HG03520 (cell line): ENCODE measurements at regions not wholly inside any gene's neighbourhood (a gene's known extent, or its start where the extent isn't known, plus 50 kb on each side); places are given as distances from the start of the nearest gene placed in this dataset.
"Not testable (repeated sequence)": the region's sequence is repeated elsewhere in the genome, so short reads cannot be mapped to it uniquely, and the experiment has no call there.

Experiments
- ATAC-seq: cut with Tn5 transposase; IDR thresholded peaks from one replicate; pipeline ENCODE4 v1.9.1; 2021; ENCODE audit warnings: mild to moderate bottlenecking, moderate library complexity; ENCODE audit not compliant: unreplicated experiment

- no peak for ATAC-seq
Observed at GRCh38 chr2:4965556-4966320, 726.4 kb upstream of the SOX11 start.

GRCh38 chr2:4967206-4967605 is 725.0 kb upstream of the SOX11 start:
- ATAC-seq = no peak

- no peak for ATAC-seq
Observed at GRCh38 chr2:4972472-4972871, 719.7 kb upstream of the SOX11 start.

GRCh38 chr2:4973354-4973753 is 718.8 kb upstream of the SOX11 start:
- no peak for ATAC-seq

GRCh38 chr2:4973973-4974372 is 718.2 kb upstream of the SOX11 start:
- ATAC-seq = no peak

GRCh38 chr2:4976407-4976806 is 715.8 kb upstream of the SOX11 start:
- ATAC-seq = no peak

- no peak for ATAC-seq
Observed at GRCh38 chr2:4979111-4979510, 713.1 kb upstream of the SOX11 start.

GRCh38 chr2:4980995-4981394 is 711.2 kb upstream of the SOX11 start:
- no peak for ATAC-seq

GRCh38 chr2:4981802-4982409 is 710.3 kb upstream of the SOX11 start:
- no peak for ATAC-seq

- ATAC-seq = not testable (repeated sequence)
Observed at GRCh38 chr2:4988444-4988843, 703.7 kb upstream of the SOX11 start.

- ATAC-seq = no peak
Observed at GRCh38 chr2:4992226-4992625, 700.0 kb upstream of the SOX11 start.

- ATAC-seq = no peak
Observed at GRCh38 chr2:4995466-4995865, 696.7 kb upstream of the SOX11 start.

GRCh38 chr2:5007596-5007995 is 684.6 kb upstream of the SOX11 start:
- ATAC-seq = no peak

- ATAC-seq = no peak
Observed at GRCh38 chr2:5019324-5019723, 672.9 kb upstream of the SOX11 start.

- ATAC-seq = no peak
Observed at GRCh38 chr2:5020116-5020875, 671.9 kb upstream of the SOX11 start.

GRCh38 chr2:5021136-5021535 is 671.0 kb upstream of the SOX11 start:
- ATAC-seq = no peak

- ATAC-seq = no peak
Observed at GRCh38 chr2:5022061-5022460, 670.1 kb upstream of the SOX11 start.

- not testable (repeated sequence) for ATAC-seq
Observed at GRCh38 chr2:5022708-5023635, 669.2 kb upstream of the SOX11 start.

- ATAC-seq = no peak
Observed at GRCh38 chr2:5026571-5027234, 665.5 kb upstream of the SOX11 start.

GRCh38 chr2:5035057-5035488 is 657.1 kb upstream of the SOX11 start:
- ATAC-seq = no peak
